Suprapubic skin (tissue), 4 donors: ENCODE measurements at regions not wholly inside any gene's neighbourhood (a gene's known extent, or its start where the extent isn't known, plus 50 kb on each side); places are given as distances from the start of the nearest gene placed in this dataset.

Source experiments
- CTCF ChIP-seq, 2 donors: fragments of 200-600 bp in 1 of 2; fragments of 450-650 bp in 1 of 2; sonication (generic) in 1 of 2; IDR thresholded peaks; one replicate each; pipeline ENCODE4 v1.5.1; 2016 to 2019; ENCODE audit warnings: antibody characterized with exemption in 2 of 2, mild to moderate bottlenecking in 1 of 2, moderate library complexity in 1 of 2
- POLR2A ChIP-seq, 2 donors: fragments of 450-650 bp; IDR thresholded peaks; one replicate each; pipeline ENCODE4 v1.6.1; 2017; ENCODE audit warnings: antibody characterized with exemption in 2 of 2, mild to moderate bottlenecking in 2 of 2, moderate library complexity in 2 of 2
- POLR2AphosphoS5 ChIP-seq, 3 donors: sonication (generic); formaldehyde crosslinking; IDR thresholded peaks; one replicate each; pipeline ENCODE4 v1.6.1; 2017; ENCODE audit warnings: antibody characterized with exemption in 3 of 3

- no peak for TF ChIP-seq POLR2AphosphoS5 (IDR thresholded peaks at IDR 0.05)
- TF ChIP-seq POLR2A (IDR thresholded peaks at IDR 0.05), result no peak
- TF ChIP-seq CTCF (IDR thresholded peaks at IDR 0.05), result no peak
Observed at GRCh38 chr12:89157413-89157812, 194.9 kb downstream of the DUSP6 start.
